ENCODE measurements at regions not wholly inside any gene's neighbourhood (a gene's known extent, or its start where the extent isn't known, plus 50 kb on each side); places are given as distances from the start of the nearest gene placed in this dataset.
"Not testable (repeated sequence)": the region's sequence is repeated elsewhere in the genome, so short reads cannot be mapped to it uniquely, and the experiment has no call there.

DNA sequence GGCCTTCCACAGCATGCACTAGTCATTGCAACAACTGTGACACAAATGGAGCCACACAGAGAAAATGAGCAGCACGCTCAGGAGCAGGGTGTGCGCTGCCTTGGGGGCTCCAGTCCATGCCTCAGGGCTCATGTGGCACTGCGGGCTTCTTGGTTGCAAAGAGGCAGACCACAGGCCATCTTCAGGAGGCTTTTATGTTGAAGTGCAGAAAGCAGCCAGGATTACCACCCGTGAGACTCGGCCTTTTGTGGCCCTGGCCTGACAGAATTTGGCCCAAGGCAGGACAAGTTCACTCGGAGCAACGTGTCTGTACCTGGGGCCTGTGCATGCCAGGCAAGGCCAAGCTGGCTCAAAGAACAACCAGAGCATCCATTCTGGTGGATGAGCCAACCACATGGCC lies 602.3 kb downstream of the CWH43 start:
- not testable (repeated sequence) for H3K27me3 ChIP-seq (ENCODE audit: control insufficient read depth, insufficient read depth, low read length); H3K36me3 ChIP-seq (ENCODE audit: control insufficient read depth, low read depth, low read length); H3K27ac ChIP-seq (ENCODE audit: low read length); H3K9me3 ChIP-seq (ENCODE audit: control insufficient read depth, low read depth, low read length); H3K4me3 ChIP-seq (ENCODE audit: low read length); H3K9ac ChIP-seq (ENCODE audit: low read length); H3K4me1 ChIP-seq (ENCODE audit: control insufficient read depth, low read depth, low read length)

DNA sequence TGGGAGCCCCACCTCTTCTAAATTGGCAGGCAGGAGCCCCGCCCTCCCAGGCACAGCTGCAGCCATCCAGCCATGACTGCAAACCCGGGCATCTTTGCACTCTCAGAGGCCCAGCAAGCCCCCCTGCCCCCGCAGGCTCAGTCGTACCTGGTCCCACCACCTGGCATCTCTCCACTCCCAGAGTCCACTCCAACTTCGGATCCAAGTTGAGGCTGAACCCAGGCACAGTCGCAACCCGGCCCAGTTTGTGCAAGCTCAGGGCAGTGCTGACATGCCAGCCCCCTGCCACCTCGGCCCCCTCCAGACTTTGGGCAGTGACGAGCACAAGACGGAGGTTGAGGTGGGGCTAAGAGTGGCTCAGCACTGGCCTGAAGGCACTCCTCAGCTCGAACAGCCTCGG lies 632.4 kb downstream of the CWH43 start:
- H3K9me3 ChIP-seq (ENCODE audit: control insufficient read depth, low read depth, low read length); H3K4me3 ChIP-seq (ENCODE audit: low read length); H3K27ac ChIP-seq (ENCODE audit: low read length); H3K9ac ChIP-seq (ENCODE audit: low read length); H3K27me3 ChIP-seq (ENCODE audit: control insufficient read depth, insufficient read depth, low read length); H3K4me1 ChIP-seq (ENCODE audit: control insufficient read depth, low read depth, low read length); H3K36me3 ChIP-seq (ENCODE audit: control insufficient read depth, low read depth, low read length): not testable (repeated sequence)

DNA sequence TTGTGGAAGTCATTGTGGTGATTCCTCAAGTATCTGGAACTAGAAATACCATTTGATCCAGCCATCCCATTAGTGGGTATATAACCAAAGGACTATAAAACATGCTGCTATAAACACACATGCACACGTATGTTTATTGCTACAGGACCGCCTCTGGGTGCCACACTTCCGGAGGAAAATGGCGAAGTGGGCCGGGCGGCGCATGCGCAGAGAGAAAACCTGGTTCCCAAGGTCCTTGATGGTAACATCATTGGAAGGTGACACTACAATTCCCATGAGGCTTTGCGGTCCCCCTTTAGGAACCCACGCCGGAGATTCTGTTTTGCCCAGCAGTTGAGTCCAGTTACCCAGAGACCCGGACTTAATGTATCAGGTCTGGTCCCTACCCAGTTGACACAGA lies 640.4 kb downstream of the CWH43 start:
- H3K4me3 ChIP-seq (ENCODE audit: low read length); H3K9me3 ChIP-seq (ENCODE audit: control insufficient read depth, low read depth, low read length); H3K27ac ChIP-seq (ENCODE audit: low read length); H3K4me1 ChIP-seq (ENCODE audit: control insufficient read depth, low read depth, low read length); H3K36me3 ChIP-seq (ENCODE audit: control insufficient read depth, low read depth, low read length); H3K9ac ChIP-seq (ENCODE audit: low read length); H3K27me3 ChIP-seq (ENCODE audit: control insufficient read depth, insufficient read depth, low read length): not testable (repeated sequence)
